Neuronal stem cell (in vitro differentiated cells): ENCODE measurements at regions not wholly inside any gene's neighbourhood (a gene's known extent, or its start where the extent isn't known, plus 50 kb on each side); places are given as distances from the start of the nearest gene placed in this dataset.

Experiments used
- DNase-seq: peaks from one replicate; pipeline ENCODE4 v3.0.0-alpha.2; 2013; ENCODE audit warnings: low spot score
- H2AFZ ChIP-seq: one replicate; pipeline ENCODE4 v1.6.1; 2013; ENCODE audit warnings: mild to moderate bottlenecking, low read length, inconsistent platforms
- H2AK5ac ChIP-seq: 2 replicates; pipeline ENCODE4 v1.6.1; 2013; ENCODE audit warnings: low read depth, mild to moderate bottlenecking, inconsistent platforms, low read length, moderate library complexity, mixed read lengths
- H2BK120ac ChIP-seq: 2 replicates; pipeline ENCODE4 v1.6.1; 2013; ENCODE audit warnings: low read depth, mild to moderate bottlenecking, inconsistent platforms, low read length, moderate library complexity, mixed read lengths
- H2BK12ac ChIP-seq: one replicate; pipeline ENCODE4 v1.6.1; 2013; ENCODE audit warnings: low read length, inconsistent platforms
- H2BK15ac ChIP-seq: 2 replicates; pipeline ENCODE4 v1.6.1; 2013; ENCODE audit warnings: mild to moderate bottlenecking, low read length, inconsistent platforms, mixed read lengths
- H2BK5ac ChIP-seq: one replicate; pipeline ENCODE4 v1.6.1; 2013; ENCODE audit warnings: inconsistent platforms, mild to moderate bottlenecking, low read length, moderate library complexity
- H3K14ac ChIP-seq: one replicate; pipeline ENCODE4 v1.6.1; 2013; ENCODE audit warnings: low read length, inconsistent platforms
- H3K18ac ChIP-seq: 2 replicates; pipeline ENCODE4 v1.6.1; 2013; ENCODE audit warnings: low read length, inconsistent platforms
- H3K23ac ChIP-seq: 2 replicates; pipeline ENCODE4 v1.6.1; 2013; ENCODE audit warnings: low read depth, mild to moderate bottlenecking, mixed read lengths, low read length, inconsistent platforms; ENCODE audit not compliant: poor library complexity
- H3K27ac ChIP-seq: replicated peaks from 3 replicates; pipeline ENCODE4 v1.5.1; 2013; ENCODE audit warnings: low read length, inconsistent platforms
- H3K27me3 ChIP-seq, 3 experiments: 2 replicates each; pipeline ENCODE4 v1.6.1; 2013; ENCODE audit warnings: low read length in 3 of 3, mild to moderate bottlenecking in 2 of 3, inconsistent platforms in 1 of 3, low read depth in 1 of 3, mixed read lengths in 1 of 3, moderate library complexity in 1 of 3; ENCODE audit not compliant: control insufficient read depth in 3 of 3, insufficient read depth in 3 of 3
- H3K36me3 ChIP-seq, 2 donors: replicated peaks in 1 of 2; 2 replicates each; pipeline ENCODE4 v1.6.1; 2013; ENCODE audit warnings: low read length in 2 of 2; ENCODE audit not compliant: control insufficient read depth in 2 of 2, insufficient read depth in 2 of 2
- H3K4ac ChIP-seq: 2 replicates; pipeline ENCODE4 v1.6.1; 2013; ENCODE audit warnings: inconsistent platforms, mild to moderate bottlenecking, low read length, moderate library complexity
- H3K4me1 ChIP-seq, 2 donors: 1 replicate in 1 of 2; 2 replicates in 1 of 2; pipeline ENCODE4 v1.6.1; 2013; ENCODE audit warnings: low read length in 2 of 2, low read depth in 1 of 2; ENCODE audit not compliant: control insufficient read depth in 2 of 2, insufficient read depth in 1 of 2
- H3K4me2 ChIP-seq: one replicate; pipeline ENCODE4 v1.6.1; 2013; ENCODE audit warnings: mild to moderate bottlenecking, low read length, inconsistent platforms; ENCODE audit not compliant: insufficient read depth, poor library complexity, severe bottlenecking
- H3K4me3 ChIP-seq, 2 donors: 2 replicates each; pipeline ENCODE4 v1.5.1; 2013; ENCODE audit warnings: low read length in 2 of 2, mild to moderate bottlenecking in 2 of 2, inconsistent platforms in 1 of 2, moderate library complexity in 1 of 2
- H3K79me1 ChIP-seq: one replicate; pipeline ENCODE4 v1.6.1; 2013; ENCODE audit warnings: low read depth, mild to moderate bottlenecking, inconsistent platforms, low read length, moderate library complexity
- H3K9ac ChIP-seq: one replicate; pipeline ENCODE4 v1.6.1; 2013; ENCODE audit warnings: mild to moderate bottlenecking, low read depth, low read length, inconsistent platforms; ENCODE audit not compliant: poor library complexity
- H3K9me3 ChIP-seq, 2 donors: replicated peaks in 1 of 2; 2 replicates each; pipeline versions ENCODE3 to v1.6.1; 2013; ENCODE audit warnings: low read length in 2 of 2, mild to moderate bottlenecking in 2 of 2, inconsistent platforms in 1 of 2, low read depth in 1 of 2, mixed read lengths in 1 of 2, moderate library complexity in 1 of 2; ENCODE audit not compliant: control insufficient read depth in 2 of 2, insufficient read depth in 1 of 2
- H4K8ac ChIP-seq: one replicate; pipeline ENCODE4 v1.6.1; 2013; ENCODE audit warnings: low read depth, mild to moderate bottlenecking, inconsistent platforms, low read length, moderate library complexity
- H4K91ac ChIP-seq: one replicate; pipeline ENCODE4 v1.6.1; 2013; ENCODE audit warnings: low read length, low read depth, mild to moderate bottlenecking, inconsistent platforms; ENCODE audit not compliant: poor library complexity
- WGBS, 2 donors: extraction: QIAGEN DNeasy Blood & Tissue Kit; methylation state at CpG; one replicate each; pipeline ENCODE4 v1.1.7; 2013; ENCODE audit warnings: missing lambda C conversion rate in 2 of 2, mixed read lengths in 1 of 2; ENCODE audit not compliant: insufficient read length in 2 of 2, insufficient replicate concordance in 1 of 2; ENCODE audit errors: extremely low coverage in 2 of 2; 5-methylcytosine and 5-hydroxymethylcytosine counted together

DNA sequence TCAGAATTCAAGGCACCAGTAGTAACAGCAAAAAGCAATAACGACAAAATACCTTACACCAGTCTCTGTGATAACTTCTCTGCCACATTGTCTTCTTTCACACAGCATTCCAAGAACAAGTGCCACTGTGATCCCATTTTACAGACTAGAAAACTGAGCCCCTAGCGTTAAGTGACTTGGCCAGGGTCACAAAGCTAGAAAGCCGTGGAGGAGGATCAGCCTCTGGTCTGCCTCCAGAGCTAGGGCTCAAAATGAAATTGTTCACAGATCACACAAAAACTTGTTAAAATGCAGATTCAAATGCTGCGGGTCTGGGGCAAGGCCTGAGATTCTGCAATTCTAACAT lies 154.1 kb downstream of the FAM114A2 start:
- WGBS, 2 donors, result no CpG with 5 or more reads among the region's 4 CpGs

DNA sequence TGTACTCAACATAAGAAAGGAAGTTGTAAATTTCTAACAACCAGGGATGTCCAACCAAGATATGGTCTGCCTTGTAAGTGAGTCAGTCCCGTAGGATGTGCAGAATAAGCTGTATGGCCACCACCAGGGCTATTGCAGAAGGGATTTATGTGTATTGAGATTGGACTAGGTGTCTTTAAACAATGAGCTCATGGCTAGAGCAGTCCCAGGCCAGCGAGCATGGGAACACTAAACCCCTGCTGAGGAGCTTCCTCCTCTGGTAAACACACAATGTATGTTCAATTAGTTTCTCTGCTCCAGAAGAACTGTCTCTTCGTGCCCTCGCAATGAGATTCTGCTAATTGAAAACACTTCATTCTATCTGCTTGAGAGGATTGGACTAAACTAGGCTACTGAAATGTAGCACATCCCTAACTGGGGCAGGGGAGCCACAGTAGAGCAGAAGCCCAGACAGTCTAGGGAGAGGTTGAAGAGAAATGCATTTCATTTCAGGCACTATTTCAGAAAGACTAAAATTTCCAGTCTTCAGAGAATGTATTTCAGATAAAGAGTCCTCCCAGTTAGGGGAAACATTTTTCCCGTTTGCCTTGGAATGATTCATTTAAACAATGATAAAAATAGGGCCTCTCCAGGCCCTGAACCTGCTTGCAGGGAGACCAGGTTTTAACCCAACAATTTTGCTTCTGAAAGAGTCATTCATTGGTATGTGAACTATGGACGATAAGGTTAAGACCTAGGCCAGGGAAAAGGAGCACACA lies 154.7 kb downstream of the FAM114A2 start:
- peaks cover 16 to 17% of the 10 kb centered on the region in 2 donors for H3K4me1 ChIP-seq
- no peaks in the 10 kb centered on the region for H3K36me3 ChIP-seq
- no peak overlapping the region for H3K23ac ChIP-seq
- no peak overlapping the region for H3K9ac ChIP-seq
- H3K79me1 ChIP-seq, result no peaks in the 10 kb centered on the region
- no peak overlapping the region for H2BK120ac ChIP-seq
- no peaks in the 10 kb centered on the region for H3K9me3 ChIP-seq
- no peak overlapping the region for H3K14ac ChIP-seq
- DNase-seq, result no peak
- H2AFZ ChIP-seq, result peak overlapping the region; percentile 41
- no peak overlapping the region for H2BK5ac ChIP-seq
- no peak overlapping the region for H3K4me3 ChIP-seq
- H3K4ac ChIP-seq, result no peak overlapping the region
- no peak overlapping the region for H3K18ac ChIP-seq
- H4K8ac ChIP-seq, result no peak overlapping the region
- H2BK15ac ChIP-seq, result no peak overlapping the region
- peak overlapping the region; percentile 34 for H3K27ac ChIP-seq
- WGBS, 2 donors, result no CpG with 5 or more reads among the region's 6 CpGs
- no peak overlapping the region for H2BK12ac ChIP-seq
- no peaks in the 10 kb centered on the region for H3K27me3 ChIP-seq
- H2AK5ac ChIP-seq, result no peak overlapping the region
- H3K4me2 ChIP-seq, result no peak overlapping the region
- no peak overlapping the region for H4K91ac ChIP-seq

More for the DNA sequence above, 154.1 kb downstream of the FAM114A2 start:
- no peak overlapping the region for H3K18ac ChIP-seq
- no peak overlapping the region for H4K8ac ChIP-seq
- H3K9ac ChIP-seq, result no peak overlapping the region
- no peak overlapping the region for H2BK5ac ChIP-seq
- no peak for DNase-seq
- no peaks in the 10 kb centered on the region for H3K79me1 ChIP-seq
- peaks cover 16 to 17% of the 10 kb centered on the region in 2 donors for H3K4me1 ChIP-seq
- H3K4me2 ChIP-seq, result no peak overlapping the region
- H3K27ac ChIP-seq, result peak overlapping the region; percentile 48
- no peak overlapping the region for H3K23ac ChIP-seq
- H3K4me3 ChIP-seq, result no peak overlapping the region
- H3K14ac ChIP-seq, result no peak overlapping the region
- no peak overlapping the region for H2AFZ ChIP-seq
- no peak overlapping the region for H2BK120ac ChIP-seq
- H2BK15ac ChIP-seq, result no peak overlapping the region
- H3K27me3 ChIP-seq, result no peaks in the 10 kb centered on the region
- H3K4ac ChIP-seq, result no peak overlapping the region
- H3K36me3 ChIP-seq, result no peaks in the 10 kb centered on the region
- H2AK5ac ChIP-seq, result no peak overlapping the region
- no peak overlapping the region for H4K91ac ChIP-seq
- H3K9me3 ChIP-seq, result no peaks in the 10 kb centered on the region
- H2BK12ac ChIP-seq, result no peak overlapping the region

DNA sequence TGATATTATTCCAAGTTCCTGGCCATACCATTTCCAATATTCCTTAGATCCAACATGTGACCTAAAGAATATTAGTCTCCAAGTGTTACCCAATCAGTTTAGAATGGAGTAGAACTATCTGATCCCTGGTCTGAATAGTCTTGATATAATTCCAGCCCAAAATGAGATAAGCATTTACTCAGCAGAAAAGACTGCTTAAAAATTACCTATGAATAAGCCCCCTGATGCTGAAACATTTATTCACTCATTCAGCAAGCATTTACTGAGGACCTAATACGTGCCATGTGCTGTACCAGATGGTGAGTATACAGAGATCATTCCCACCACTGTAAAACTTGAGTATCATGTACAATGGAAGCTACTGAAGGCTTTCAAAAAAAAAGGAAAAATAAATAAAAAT lies 157.0 kb downstream of the FAM114A2 start:
- no peaks in the 10 kb centered on the region for H3K36me3 ChIP-seq
- H3K9ac ChIP-seq, result no peak overlapping the region
- no peaks in the 10 kb centered on the region for H3K79me1 ChIP-seq
- H2AK5ac ChIP-seq, result no peak overlapping the region
- no peak for DNase-seq
- H4K8ac ChIP-seq, result no peak overlapping the region
- H3K27ac ChIP-seq, result no peak overlapping the region
- H2BK15ac ChIP-seq, result no peak overlapping the region
- no peak overlapping the region for H2BK12ac ChIP-seq
- no peak overlapping the region for H3K18ac ChIP-seq
- H2BK5ac ChIP-seq, result no peak overlapping the region
- H3K23ac ChIP-seq, result no peak overlapping the region
- no peak overlapping the region for H2BK120ac ChIP-seq
- no CpG with 5 or more reads among the region's 1 CpG for WGBS, 2 donors
- no peak overlapping the region for H3K4ac ChIP-seq
- no peak overlapping the region for H3K4me2 ChIP-seq
- H3K14ac ChIP-seq, result no peak overlapping the region
- no peaks in the 10 kb centered on the region for H3K9me3 ChIP-seq
- peaks cover 16% of the 10 kb centered on the region in 2 donors for H3K4me1 ChIP-seq
- no peaks in the 10 kb centered on the region for H3K27me3 ChIP-seq
- no peak overlapping the region for H3K4me3 ChIP-seq
- H4K91ac ChIP-seq, result no peak overlapping the region
- no peak overlapping the region for H2AFZ ChIP-seq

GRCh38 chr5:153880106-153880505 lies 158.6 kb downstream of the FAM114A2 start:
- Histone ChIP-seq H3K4me2 (no peak overlapping the region), H2BK120ac (no peak overlapping the region), H4K91ac (no peak overlapping the region), H4K8ac (no peak overlapping the region), H2AK5ac (no peak overlapping the region), H3K79me1 (no peaks in the 10 kb centered on the region), H3K27ac (no peak overlapping the region), H3K23ac (no peak overlapping the region), H3K14ac (no peak overlapping the region), H2BK12ac (no peak overlapping the region), H3K9ac (no peak overlapping the region), H3K18ac (no peak overlapping the region), H2AFZ (no peak overlapping the region), H2BK5ac (no peak overlapping the region), H3K4me1 (peaks cover 2 to 9% of the 10 kb centered on the region in 2 donors), H3K27me3 (no peaks in the 10 kb centered on the region), H2BK15ac (no peak overlapping the region), H3K36me3 (no peaks in the 10 kb centered on the region), H3K4ac (no peak overlapping the region), H3K9me3 (no peaks in the 10 kb centered on the region), H3K4me3 (no peak overlapping the region)
- no peak for DNase-seq
- WGBS, 2 donors, result no CpG with 5 or more reads among the region's 1 CpG
